ENCODE measurements at regions not wholly inside any gene's neighbourhood (a gene's known extent, or its start where the extent isn't known, plus 50 kb on each side); places are given as distances from the start of the nearest gene placed in this dataset.
"Not testable (repeated sequence)": the region's sequence is repeated elsewhere in the genome, so short reads cannot be mapped to it uniquely, and the experiment has no call there.

GRCh38 chr6:140713495-140713894, 1339.0 kb upstream of the CITED2 start:
- no peak for TF ChIP-seq CTCF (conservative IDR thresholded peaks at IDR 0.05)
- Histone ChIP-seq H3K27me3 (ENCODE audit: control insufficient read depth, insufficient read depth, low read length, poor library complexity, severe bottlenecking) (no peaks in the 10 kb centered on the region), H3K36me3 (ENCODE audit: control insufficient read depth, insufficient read depth, low read length) (no peaks in the 10 kb centered on the region), H3K4me1 (ENCODE audit: control insufficient read depth, insufficient read depth, low read length) (no peaks in the 10 kb centered on the region), H3K9ac (ENCODE audit: extremely low read depth, low read length, poor library complexity, severe bottlenecking) (no peak overlapping the region), H3K9me3 (ENCODE audit: control insufficient read depth, low read length) (no peaks in the 10 kb centered on the region), H3K4me3 (ENCODE audit: low read length) (no peak overlapping the region), H3K27ac (ENCODE audit: low read depth, low read length) (no peak overlapping the region)
- Mint-ChIP-seq H3K27me3 (ENCODE audit: insufficient read depth) (no peaks in the 10 kb centered on the region), H3K9me3 (peaks cover 5% of the 10 kb centered on the region), H3K4me3 (no peak overlapping the region), H3K27ac (no peak overlapping the region), H3K36me3 (ENCODE audit: low read depth) (no peaks in the 10 kb centered on the region), H3K4me1 (no peaks in the 10 kb centered on the region)
- 80% methylated on average over 1 of the region's 1 CpG; no CpG with 5 or more reads in 1 of the 2 experiments for WGBS, 2 experiments (ENCODE audit: insufficient coverage in 1 of 2, insufficient read length in 1 of 2)
- no peak for DNase-seq

- WGBS, 2 experiments (ENCODE audit: insufficient coverage in 1 of 2, insufficient read length in 1 of 2) = 87% methylated on average over 2 of the region's 3 CpGs; no CpG with 5 or more reads in 1 of the 2 experiments
- TF ChIP-seq CTCF (conservative IDR thresholded peaks at IDR 0.05) = no peak
- peaks cover 5% of the 10 kb centered on the region for H3K9me3 Mint-ChIP-seq
- no peak overlapping the region for H3K9ac ChIP-seq (ENCODE audit: extremely low read depth, low read length, poor library complexity, severe bottlenecking)
- H3K36me3 ChIP-seq (ENCODE audit: control insufficient read depth, insufficient read depth, low read length) = no peaks in the 10 kb centered on the region
- H3K4me3 ChIP-seq (ENCODE audit: low read length) = no peak overlapping the region
- H3K27me3 ChIP-seq (ENCODE audit: control insufficient read depth, insufficient read depth, low read length, poor library complexity, severe bottlenecking) = no peaks in the 10 kb centered on the region
- no peaks in the 10 kb centered on the region for H3K36me3 Mint-ChIP-seq (ENCODE audit: low read depth)
- no peak for DNase-seq
- H3K4me3 Mint-ChIP-seq = no peak overlapping the region
- H3K27ac ChIP-seq (ENCODE audit: low read depth, low read length) = no peak overlapping the region
- no peaks in the 10 kb centered on the region for H3K4me1 ChIP-seq (ENCODE audit: control insufficient read depth, insufficient read depth, low read length)
- no peaks in the 10 kb centered on the region for H3K9me3 ChIP-seq (ENCODE audit: control insufficient read depth, low read length)
- H3K4me1 Mint-ChIP-seq = no peaks in the 10 kb centered on the region
- no peak overlapping the region for H3K27ac Mint-ChIP-seq
- H3K27me3 Mint-ChIP-seq (ENCODE audit: insufficient read depth) = no peaks in the 10 kb centered on the region
Measured at GRCh38 chr6:140711019-140711613, 1336.7 kb upstream of the CITED2 start.

GRCh38 chr6:140708441-140708840, 1334.0 kb upstream of the CITED2 start:
- Mint-ChIP-seq H3K4me3 (no peak overlapping the region), H3K9me3 (peaks cover 1% of the 10 kb centered on the region), H3K27ac (no peak overlapping the region), H3K4me1 (no peaks in the 10 kb centered on the region), H3K36me3 (ENCODE audit: low read depth) (peaks cover 1% of the 10 kb centered on the region), H3K27me3 (ENCODE audit: insufficient read depth) (no peaks in the 10 kb centered on the region)
- WGBS, 2 experiments (ENCODE audit: insufficient coverage in 1 of 2, insufficient read length in 1 of 2) = 90% methylated on average over 1 of the region's 1 CpG; no CpG with 5 or more reads in 1 of the 2 experiments
- Histone ChIP-seq H3K27ac (ENCODE audit: low read depth, low read length) (peak overlapping the region; percentile 11), H3K9ac (ENCODE audit: extremely low read depth, low read length, poor library complexity, severe bottlenecking) (no peak overlapping the region), H3K4me1 (ENCODE audit: control insufficient read depth, insufficient read depth, low read length) (no peaks in the 10 kb centered on the region), H3K9me3 (ENCODE audit: control insufficient read depth, low read length) (peaks cover 2% of the 10 kb centered on the region), H3K27me3 (ENCODE audit: control insufficient read depth, insufficient read depth, low read length, poor library complexity, severe bottlenecking) (no peaks in the 10 kb centered on the region), H3K4me3 (ENCODE audit: low read length) (no peak overlapping the region), H3K36me3 (ENCODE audit: control insufficient read depth, insufficient read depth, low read length) (no peaks in the 10 kb centered on the region)
- TF ChIP-seq CTCF (conservative IDR thresholded peaks at IDR 0.05) = no peak
- no peak for DNase-seq

GRCh38 chr6:140704008-140704407, 1329.6 kb upstream of the CITED2 start:
- H3K36me3 ChIP-seq (ENCODE audit: control insufficient read depth, insufficient read depth, low read length); H3K27me3 ChIP-seq (ENCODE audit: control insufficient read depth, insufficient read depth, low read length, poor library complexity, severe bottlenecking); H3K9ac ChIP-seq (ENCODE audit: extremely low read depth, low read length, poor library complexity, severe bottlenecking); H3K27ac ChIP-seq (ENCODE audit: low read depth, low read length); DNase-seq; H3K4me1 ChIP-seq (ENCODE audit: control insufficient read depth, insufficient read depth, low read length); H3K27ac Mint-ChIP-seq; H3K36me3 Mint-ChIP-seq (ENCODE audit: low read depth); H3K4me1 Mint-ChIP-seq; H3K4me3 Mint-ChIP-seq; H3K27me3 Mint-ChIP-seq (ENCODE audit: insufficient read depth); H3K4me3 ChIP-seq (ENCODE audit: low read length): not testable (repeated sequence)
- 100% methylated on average over 1 of the region's 1 CpG; no CpG with 5 or more reads in 1 of the 2 experiments for WGBS, 2 experiments (ENCODE audit: insufficient coverage in 1 of 2, insufficient read length in 1 of 2)
- H3K9me3 Mint-ChIP-seq = peaks cover 16% of the 10 kb centered on the region
- H3K9me3 ChIP-seq (ENCODE audit: control insufficient read depth, low read length) = peaks cover 13% of the 10 kb centered on the region

All from endodermal cell (in vitro differentiated cells).